KG1 (cell line): ENCODE measurements at regions not wholly inside any gene's neighbourhood (a gene's known extent, or its start where the extent isn't known, plus 50 kb on each side); places are given as distances from the start of the nearest gene placed in this dataset.

ENCODE experiments used
- DNase-seq: peaks from one replicate; lab custom pipeline; 2025; lab: John Stamatoyannopoulos, UW

- no peak for DNase-seq
Observed at GRCh38 chr2:226652983-226653765, 146.4 kb downstream of the IRS1 start.

GRCh38 chr2:226652369-226652768 lies 147.3 kb downstream of the IRS1 start:
- no peak for DNase-seq

DNA sequence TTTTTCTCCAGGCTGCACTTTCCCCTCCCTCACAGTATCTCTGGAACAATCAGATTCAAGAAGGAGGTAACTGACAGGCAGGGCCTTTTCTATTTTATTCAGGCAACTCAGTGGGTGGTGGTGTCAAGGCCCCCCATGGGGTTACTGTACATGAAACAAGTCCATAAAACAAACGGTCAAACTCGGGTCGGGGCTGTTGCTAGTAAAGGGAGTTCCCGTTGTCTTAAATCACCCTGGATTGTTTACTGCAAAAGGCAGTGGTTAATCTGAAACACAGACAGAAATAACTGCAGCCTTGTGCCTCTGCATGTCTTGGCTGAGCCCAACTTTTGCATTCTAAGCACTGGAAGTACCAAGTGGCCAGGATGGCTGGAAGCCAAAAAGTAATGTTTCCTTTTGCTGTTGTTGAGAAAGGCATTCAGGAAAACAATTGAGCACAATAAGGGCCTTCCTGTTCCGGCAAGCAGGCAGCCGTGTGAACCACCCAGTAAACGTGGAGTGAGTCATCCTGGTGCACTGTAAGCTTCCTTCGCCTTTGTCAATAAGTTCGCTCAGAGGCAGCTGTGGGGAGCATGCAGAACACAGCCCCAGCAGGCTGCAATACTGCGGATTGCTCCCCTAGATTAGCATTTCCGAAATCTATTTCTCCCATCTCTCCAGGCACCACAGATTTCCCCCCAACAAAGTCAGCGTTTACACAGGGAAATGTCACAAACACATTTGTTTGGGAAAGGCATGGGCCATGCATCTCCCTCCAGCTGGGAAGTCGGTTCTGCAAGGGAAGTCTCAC lies 149.6 kb downstream of the IRS1 start:
- DNase-seq = peak; percentile 9

GRCh38 chr2:226649201-226649600 lies 150.4 kb downstream of the IRS1 start:
- DNase-seq = no peak

DNA sequence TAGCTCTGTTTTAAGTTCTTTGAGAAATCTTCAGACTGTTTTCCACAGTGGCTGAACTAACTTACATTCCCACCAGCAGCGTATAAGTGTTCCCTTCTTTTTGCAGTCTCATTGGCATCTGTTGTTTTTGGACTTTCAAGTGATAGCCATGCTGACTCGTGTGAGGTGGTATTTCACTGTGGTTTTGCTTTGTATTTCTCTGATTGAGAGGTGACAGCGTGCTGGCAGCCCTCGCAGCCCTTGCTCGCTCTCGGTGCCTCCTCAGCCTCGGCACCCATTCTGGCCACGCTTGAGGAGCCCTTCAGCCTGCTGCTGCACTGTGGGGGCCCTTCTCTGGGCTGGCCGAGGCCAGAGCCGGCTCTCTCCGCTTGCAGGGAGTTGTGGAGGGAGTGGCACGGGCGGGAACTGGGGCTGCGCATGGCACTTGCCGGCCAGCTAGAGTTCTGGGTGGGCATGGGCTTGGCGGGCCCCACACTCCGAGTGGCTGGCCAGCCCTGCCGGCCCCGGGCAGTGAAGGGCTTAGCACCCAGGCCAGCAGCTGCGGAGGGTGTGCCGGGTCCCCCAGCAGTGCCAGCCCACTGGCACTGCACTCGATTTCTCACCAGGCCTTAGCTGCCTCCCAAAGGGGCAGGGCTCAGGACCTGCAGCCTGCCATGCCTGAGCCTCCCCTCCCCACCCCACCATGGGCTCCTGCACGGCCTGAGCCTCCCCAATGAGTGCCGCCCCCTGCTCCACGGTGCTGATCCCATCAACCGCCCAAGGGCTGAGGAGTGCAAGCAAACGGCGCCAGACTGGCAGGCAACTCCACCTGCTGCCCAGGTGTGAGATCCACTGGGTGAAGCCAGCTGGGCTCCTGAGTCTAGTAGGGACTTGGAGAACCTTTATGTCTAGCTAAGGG lies 151.8 kb downstream of the IRS1 start:
- DNase-seq = no peak

- DNase-seq = no peak
Observed at GRCh38 chr2:226644399-226644865, 155.2 kb downstream of the IRS1 start.

DNA sequence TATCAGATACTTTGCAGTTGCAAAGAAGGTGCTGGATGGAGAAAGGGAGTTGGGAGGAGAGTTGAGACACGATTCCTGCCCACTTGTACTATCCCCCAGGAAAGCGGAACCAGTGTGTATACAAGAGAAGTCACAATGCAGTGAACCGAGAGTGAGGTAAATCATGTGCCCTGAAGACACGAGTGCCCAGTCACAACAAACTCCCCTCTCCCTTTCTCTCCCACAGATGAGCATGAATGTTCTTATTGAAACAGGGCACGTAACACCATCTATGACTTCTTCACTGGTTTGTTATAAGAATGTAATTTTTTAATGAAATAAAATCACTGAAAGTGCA lies 155.7 kb downstream of the IRS1 start:
- DNase-seq = no peak

- no peak for DNase-seq
Observed at GRCh38 chr2:226643030-226643945, 156.3 kb downstream of the IRS1 start.

- DNase-seq = no peak
Observed at GRCh38 chr2:226641008-226641407, 158.6 kb downstream of the IRS1 start.

DNA sequence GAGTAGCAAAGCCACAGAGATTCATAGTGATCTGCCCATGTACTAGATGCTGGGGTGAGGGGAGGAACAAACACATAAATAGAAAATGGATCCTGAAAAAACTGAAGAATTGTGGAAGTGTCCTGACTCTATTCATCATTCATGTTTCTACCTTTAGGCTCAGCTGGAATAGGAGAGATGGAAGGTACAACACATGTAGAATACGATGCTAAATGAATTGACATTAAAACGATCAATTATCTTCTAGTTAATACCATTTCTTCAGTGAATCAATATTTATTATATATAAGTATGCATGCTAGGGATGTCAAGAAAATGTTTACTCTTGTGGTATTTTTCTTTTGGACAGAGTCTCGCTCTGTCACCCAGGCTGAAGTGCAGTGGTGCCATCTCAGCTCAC lies 159.1 kb downstream of the IRS1 start:
- DNase-seq = no peak

DNA sequence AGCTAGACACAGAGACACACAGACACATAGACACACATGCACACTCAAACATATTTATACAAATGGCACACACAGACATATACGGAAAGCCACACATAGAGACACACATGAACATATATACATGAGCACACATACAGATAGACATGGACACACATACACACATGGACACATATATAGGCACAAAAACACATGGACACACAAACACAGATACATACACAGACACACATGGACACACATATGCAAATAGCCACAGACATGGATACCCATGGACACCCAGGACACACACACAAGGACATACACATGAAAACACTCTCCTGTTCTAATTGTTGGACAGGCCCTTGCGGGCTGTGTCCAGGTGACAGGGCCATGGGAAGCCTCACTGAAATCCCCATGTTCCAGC lies 160.1 kb downstream of the IRS1 start:
- DNase-seq = no peak

GRCh38 chr2:226638576-226638975 lies 161.0 kb downstream of the IRS1 start:
- DNase-seq = no peak

- no peak for DNase-seq
Observed at GRCh38 chr2:226637383-226637782, 162.2 kb downstream of the IRS1 start.

- DNase-seq = no peak
Observed at GRCh38 chr2:226636586-226636985, 163.0 kb downstream of the IRS1 start.

DNA sequence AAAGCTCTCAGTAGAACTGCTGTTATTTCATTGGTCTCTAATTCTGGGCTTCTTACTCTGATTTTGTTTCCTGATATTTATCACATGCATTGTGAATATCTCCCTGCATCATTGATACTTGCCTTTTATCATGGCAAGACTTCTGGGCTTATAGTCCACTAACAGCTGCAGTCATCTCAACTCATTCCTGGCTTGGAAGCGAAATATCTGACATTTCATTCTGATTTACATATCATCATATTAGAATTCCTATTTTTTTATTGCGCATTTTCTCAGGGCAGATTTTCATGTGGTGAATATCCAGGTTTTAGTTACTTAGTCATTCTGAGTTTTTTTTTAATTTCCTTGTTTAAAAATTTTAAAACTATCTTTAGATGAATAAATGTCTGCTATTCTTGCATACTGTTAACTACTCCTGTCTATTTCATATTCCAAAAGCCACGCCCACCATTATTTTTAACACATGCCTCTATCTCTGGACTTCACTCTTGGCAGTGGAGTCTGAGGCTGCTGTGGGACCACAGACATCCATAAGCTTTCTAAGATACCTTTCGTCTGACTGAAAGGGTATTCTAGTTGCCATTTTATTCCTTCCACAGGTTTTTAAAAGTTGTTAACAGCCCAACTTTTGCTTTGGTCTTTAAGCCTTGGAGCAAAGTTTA lies 164.5 kb downstream of the IRS1 start:
- DNase-seq = no peak

- DNase-seq = no peak
Observed at GRCh38 chr2:226631671-226632070, 167.9 kb downstream of the IRS1 start.

DNA sequence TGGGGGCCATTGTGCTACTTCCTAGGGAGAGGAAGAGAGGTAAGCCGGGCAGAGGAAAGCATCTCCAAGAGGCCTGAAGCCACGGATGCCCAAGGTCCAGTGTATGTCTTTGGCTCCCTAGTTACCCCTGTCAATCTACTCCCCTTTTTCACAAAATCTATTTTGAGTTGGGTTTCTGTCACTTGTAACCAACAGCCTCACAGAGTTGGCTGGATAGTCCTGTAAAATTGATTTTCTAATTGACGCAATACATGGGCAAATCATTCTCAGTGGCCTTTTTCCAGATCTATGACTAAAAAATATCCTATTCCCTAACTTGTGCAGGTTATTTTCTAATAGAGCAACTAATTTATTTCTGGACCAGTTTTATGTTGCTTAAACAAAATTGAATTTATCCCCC lies 168.4 kb downstream of the IRS1 start:
- no peak for DNase-seq

GRCh38 chr2:226625946-226626345 lies 173.7 kb downstream of the IRS1 start:
- DNase-seq = no peak

DNA sequence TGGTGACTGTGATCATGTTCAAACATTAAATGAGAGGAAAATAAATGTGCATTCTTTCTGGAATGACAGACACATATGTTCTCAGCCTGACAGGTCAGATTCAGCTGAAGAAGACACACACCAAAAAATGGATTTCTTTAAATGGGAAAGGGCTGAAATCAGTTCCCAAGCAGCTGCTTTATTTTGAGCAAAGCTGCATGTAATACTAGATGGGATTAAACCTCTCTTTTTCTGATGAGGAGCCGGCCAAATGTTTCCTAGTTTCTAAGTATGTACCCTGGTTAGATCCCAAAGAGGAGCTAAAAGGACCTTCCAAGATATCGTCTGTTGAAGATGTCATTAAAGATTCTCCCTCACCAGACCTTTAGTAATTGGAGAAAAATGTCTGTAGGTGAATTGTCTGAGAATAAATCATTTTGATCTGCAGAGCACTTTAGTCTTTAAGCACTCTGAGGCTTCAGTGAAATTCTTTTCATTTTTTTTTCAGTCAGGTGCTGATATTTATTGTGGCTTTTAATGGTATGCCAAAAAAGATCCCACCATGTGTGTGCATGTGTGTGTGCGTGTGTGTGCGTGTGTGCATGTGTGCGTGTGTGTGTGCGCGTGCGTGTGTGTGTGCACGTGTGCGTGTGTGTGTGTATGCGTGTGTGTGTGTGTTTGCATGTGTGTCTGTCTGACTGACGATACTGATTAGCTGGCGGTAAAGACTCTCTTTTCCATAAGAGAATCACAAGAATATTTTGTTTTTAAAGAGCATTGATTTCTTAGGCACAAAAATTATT lies 175.8 kb downstream of the IRS1 start:
- DNase-seq = no peak

- no peak for DNase-seq
Observed at GRCh38 chr2:226622484-226622883, 177.1 kb downstream of the IRS1 start.
